OCI-LY3 (cell line): ENCODE measurements at regions not wholly inside any gene's neighbourhood (a gene's known extent, or its start where the extent isn't known, plus 50 kb on each side); places are given as distances from the start of the nearest gene placed in this dataset.

Experiments
- H2AFZ ChIP-seq: fragments of 200-600, 300-600 bp; shearing (Covaris generic); 2 replicates; pipeline ENCODE4 v1.6.0; 2014; ENCODE audit warnings: antibody characterized with exemption, low read depth, low read length
- H3K27ac ChIP-seq: fragments of 200-600, 300-600 bp; sonication (generic); 2 replicates; pipeline ENCODE4 v1.5.1; 2014; ENCODE audit warnings: mild to moderate bottlenecking, low read length, moderate library complexity, mixed read lengths
- H3K27me3 ChIP-seq: fragments of 200-600, 300-600 bp; sonication (generic); 2 replicates; pipeline ENCODE4 v1.6.1; 2014; ENCODE audit warnings: low read depth, low read length, mixed read lengths
- H3K36me3 ChIP-seq: fragments of 200-600, 300-600 bp; sonication (generic); replicated peaks from 2 replicates; pipeline ENCODE3; 2014; ENCODE audit warnings: low read depth, low read length, mixed read lengths
- H3K4me1 ChIP-seq: fragments of 300-600, 200-600 bp; sonication (generic); 2 replicates; pipeline ENCODE4 v1.6.1; 2014; ENCODE audit warnings: low read length, mixed read lengths
- H3K4me2 ChIP-seq: fragments of 200-600, 300-600 bp; sonication (generic); 2 replicates; pipeline ENCODE4 v1.6.1; 2014; ENCODE audit warnings: low read length, mixed read lengths
- H3K4me3 ChIP-seq: fragments of 300-600, 200-600 bp; sonication (generic); 2 replicates; pipeline ENCODE4 v1.5.1; 2014; ENCODE audit warnings: antibody characterized with exemption, mild to moderate bottlenecking, low read length, moderate library complexity
- H3K79me2 ChIP-seq: fragments of 300-600, 200-600 bp; shearing (Covaris generic); 2 replicates; pipeline ENCODE4 v1.6.1; 2014; ENCODE audit warnings: mild to moderate bottlenecking, low read length, mixed read lengths
- H3K9ac ChIP-seq: fragments of 300-600, 200-600 bp; shearing (Covaris generic); 2 replicates; pipeline ENCODE4 v1.6.0; 2014; ENCODE audit warnings: mild to moderate bottlenecking, low read length, moderate library complexity
- H3K9me3 ChIP-seq: fragments of 200-600, 300-600 bp; shearing (Covaris generic); 2 replicates; pipeline ENCODE4 v1.6.1; 2014; ENCODE audit warnings: low read length, mixed read lengths; ENCODE audit not compliant: insufficient read depth
- H4K20me1 ChIP-seq: fragments of 200-600, 300-600 bp; sonication (generic); 2 replicates; pipeline ENCODE4 v1.6.1; 2016; ENCODE audit warnings: low read length, mixed read lengths; ENCODE audit not compliant: insufficient read depth
- CTCF ChIP-seq: fragments of 200-600, 300-600 bp; sonication (generic); IDR thresholded peaks from 2 replicates; pipeline ENCODE4 v1.5.1; 2014; ENCODE audit warnings: antibody characterized with exemption, low read length, low read depth
- EZH2phosphoT487 ChIP-seq: fragments of 200-600 bp; shearing (Covaris generic); IDR thresholded peaks from 2 replicates; pipeline ENCODE4 v1.6.1; 2018; ENCODE audit warnings: antibody characterized with exemption, mixed run types, low read depth

- no peak overlapping the region for H2AFZ ChIP-seq
- TF ChIP-seq CTCF, result no peak
- no peak for TF ChIP-seq EZH2phosphoT487
- no peak overlapping the region for H3K9ac ChIP-seq
- H3K27me3 ChIP-seq, result no peaks in the 10 kb centered on the region
- H3K27ac ChIP-seq, result no peak overlapping the region
- H3K9me3 ChIP-seq, result no peaks in the 10 kb centered on the region
- no peaks in the 10 kb centered on the region for H3K4me1 ChIP-seq
- H3K4me3 ChIP-seq, result no peak overlapping the region
- no peaks in the 10 kb centered on the region for H3K36me3 ChIP-seq
- H3K79me2 ChIP-seq, result no peaks in the 10 kb centered on the region
- H3K4me2 ChIP-seq, result no peak overlapping the region
- H4K20me1 ChIP-seq, result no peaks in the 10 kb centered on the region
Measured at GRCh38 chr10:9634466-9634865, 1383.2 kb upstream of the CELF2 start.

- Histone ChIP-seq H4K20me1 (no peaks in the 10 kb centered on the region), H3K4me3 (no peak overlapping the region), H3K79me2 (no peaks in the 10 kb centered on the region), H3K36me3 (no peaks in the 10 kb centered on the region), H3K9ac (no peak overlapping the region), H2AFZ (no peak overlapping the region), H3K27me3 (no peaks in the 10 kb centered on the region), H3K9me3 (no peaks in the 10 kb centered on the region), H3K4me2 (no peak overlapping the region), H3K27ac (no peak overlapping the region), H3K4me1 (no peaks in the 10 kb centered on the region)
- no peak for TF ChIP-seq EZH2phosphoT487
- no peak for TF ChIP-seq CTCF
Measured at GRCh38 chr10:9635691-9636090, 1382.0 kb upstream of the CELF2 start.

- no peak overlapping the region for H3K4me2 ChIP-seq
- no peak overlapping the region for H2AFZ ChIP-seq
- no peaks in the 10 kb centered on the region for H4K20me1 ChIP-seq
- H3K9ac ChIP-seq, result no peak overlapping the region
- no peaks in the 10 kb centered on the region for H3K79me2 ChIP-seq
- H3K27me3 ChIP-seq, result no peaks in the 10 kb centered on the region
- no peaks in the 10 kb centered on the region for H3K9me3 ChIP-seq
- H3K4me3 ChIP-seq, result no peak overlapping the region
- H3K36me3 ChIP-seq, result no peaks in the 10 kb centered on the region
- TF ChIP-seq CTCF (no peak), EZH2phosphoT487 (no peak)
- H3K4me1 ChIP-seq, result no peaks in the 10 kb centered on the region
- no peak overlapping the region for H3K27ac ChIP-seq
Measured at GRCh38 chr10:9636216-9636615, 1381.5 kb upstream of the CELF2 start.

GRCh38 chr10:9643782-9644181 is 1373.9 kb upstream of the CELF2 start:
- Histone ChIP-seq H2AFZ (no peak overlapping the region), H3K9me3 (no peaks in the 10 kb centered on the region), H3K4me2 (no peak overlapping the region), H3K9ac (no peak overlapping the region), H3K27ac (no peak overlapping the region), H3K4me1 (no peaks in the 10 kb centered on the region), H3K27me3 (no peaks in the 10 kb centered on the region), H4K20me1 (no peaks in the 10 kb centered on the region), H3K4me3 (no peak overlapping the region), H3K79me2 (no peaks in the 10 kb centered on the region), H3K36me3 (no peaks in the 10 kb centered on the region)
- TF ChIP-seq CTCF, result no peak
- no peak for TF ChIP-seq EZH2phosphoT487
